HG02759 (cell line): ENCODE measurements at regions not wholly inside any gene's neighbourhood (a gene's known extent, or its start where the extent isn't known, plus 50 kb on each side); places are given as distances from the start of the nearest gene placed in this dataset.
"Not testable (repeated sequence)": the region's sequence is repeated elsewhere in the genome, so short reads cannot be mapped to it uniquely, and the experiment has no call there.

Experiments used
- ATAC-seq: cut with Tn5 transposase; IDR thresholded peaks from one replicate; pipeline ENCODE4 v1.9.1; 2021; ENCODE audit warnings: mild to moderate bottlenecking, moderate library complexity; ENCODE audit not compliant: unreplicated experiment

- ATAC-seq: no peak
Observed at GRCh38 chr12:28973491-28973890, 175.6 kb upstream of the FAR2 start.

GRCh38 chr12:28974166-28974565 lies 174.9 kb upstream of the FAR2 start:
- no peak for ATAC-seq

GRCh38 chr12:28974883-28975282 lies 174.2 kb upstream of the FAR2 start:
- no peak for ATAC-seq

GRCh38 chr12:28975564-28976340 lies 173.3 kb upstream of the FAR2 start:
- ATAC-seq: no peak

- ATAC-seq: no peak
Observed at GRCh38 chr12:28980436-28980835, 168.6 kb upstream of the FAR2 start.

GRCh38 chr12:28987538-28988324 lies 161.3 kb upstream of the FAR2 start:
- ATAC-seq: no peak

GRCh38 chr12:28988325-28988704 lies 160.8 kb upstream of the FAR2 start:
- no peak for ATAC-seq

- ATAC-seq: no peak
Observed at GRCh38 chr12:28991626-28992025, 157.5 kb upstream of the FAR2 start.

- no peak for ATAC-seq
Observed at GRCh38 chr12:28993720-28994119, 155.4 kb upstream of the FAR2 start.

- ATAC-seq: no peak
Observed at GRCh38 chr12:28994179-28994715, 154.8 kb upstream of the FAR2 start.

GRCh38 chr12:28996688-28997087 lies 152.4 kb upstream of the FAR2 start:
- no peak for ATAC-seq

GRCh38 chr12:28998662-28999120 lies 150.4 kb upstream of the FAR2 start:
- ATAC-seq: no peak

GRCh38 chr12:29004066-29004935 lies 144.8 kb upstream of the FAR2 start:
- ATAC-seq: no peak

GRCh38 chr12:29004936-29005304 lies 144.2 kb upstream of the FAR2 start:
- ATAC-seq: no peak

GRCh38 chr12:29008786-29009185 lies 140.3 kb upstream of the FAR2 start:
- ATAC-seq: no peak

- no peak for ATAC-seq
Observed at GRCh38 chr12:29012673-29013072, 136.4 kb upstream of the FAR2 start.

GRCh38 chr12:29017532-29017931 lies 131.5 kb upstream of the FAR2 start:
- not testable (repeated sequence) for ATAC-seq

GRCh38 chr12:29023436-29024076 lies 125.5 kb upstream of the FAR2 start:
- ATAC-seq: no peak

- no peak for ATAC-seq
Observed at GRCh38 chr12:29024117-29024516, 125.0 kb upstream of the FAR2 start.

GRCh38 chr12:29025937-29026336 lies 123.1 kb upstream of the FAR2 start:
- no peak for ATAC-seq

- ATAC-seq: no peak
Observed at GRCh38 chr12:29026419-29026818, 122.7 kb upstream of the FAR2 start.
